Breast epithelium (tissue), 4 donors: ENCODE measurements at regions not wholly inside any gene's neighbourhood (a gene's known extent, or its start where the extent isn't known, plus 50 kb on each side); places are given as distances from the start of the nearest gene placed in this dataset.

Experiments
- DNase-seq, 2 donors: peaks; one replicate each; pipeline ENCODE4 v3.0.0-alpha.2; 2019; ENCODE audit warnings: low spot score in 2 of 2
- H3K27ac ChIP-seq, 2 donors: fragments of 200-600 bp; sonication (generic) in 1 of 2; one replicate each; pipeline ENCODE4 v1.5.1; 2016 to 2019; ENCODE audit warnings: mild to moderate bottlenecking in 1 of 2
- H3K27me3 ChIP-seq, 2 donors: fragments of 200-600 bp; sonication (generic) in 1 of 2; one replicate each; pipeline versions ENCODE4 v1.5.1 to v1.6.0; 2017 to 2019; ENCODE audit warnings: control low read depth in 1 of 2, mild to moderate bottlenecking in 1 of 2
- H3K36me3 ChIP-seq: fragments of 200-600 bp; one replicate; pipeline ENCODE4 v1.5.1; 2019
- H3K4me1 ChIP-seq, 2 donors: fragments of 200-600 bp; sonication (generic); one replicate each; pipeline ENCODE4 v1.5.1; 2016 to 2019; ENCODE audit warnings: control low read depth in 1 of 2
- H3K4me3 ChIP-seq, 3 donors: fragments of 200-600 bp; sonication (generic); 1 replicate in 2 of 3; 2 replicates in 1 of 3; pipeline ENCODE4 v1.5.1; 2016 to 2019; ENCODE audit warnings: mild to moderate bottlenecking in 3 of 3, moderate library complexity in 2 of 3
- H3K9me3 ChIP-seq, 2 donors: fragments of 200-600 bp; sonication (generic) in 1 of 2; one replicate each; pipeline ENCODE4 v1.5.1; 2016 to 2019; ENCODE audit warnings: control low read depth in 1 of 2
- CTCF ChIP-seq, 3 donors: fragments of 450-650 bp; IDR thresholded peaks; one replicate each; pipeline ENCODE4 v1.5.1; 2016 to 2017; ENCODE audit warnings: antibody characterized with exemption in 3 of 3, mild to moderate bottlenecking in 3 of 3, moderate library complexity in 3 of 3
- POLR2A ChIP-seq: fragments of 450-650 bp; IDR thresholded peaks from one replicate; pipeline ENCODE4 v1.6.1; 2016; ENCODE audit warnings: antibody characterized with exemption, mild to moderate bottlenecking, moderate library complexity
- POLR2AphosphoS5 ChIP-seq, 3 donors: sonication (generic); formaldehyde crosslinking; IDR thresholded peaks; one replicate each; pipeline ENCODE4 v1.6.1; 2017; ENCODE audit warnings: antibody characterized with exemption in 3 of 3
- intact Hi-C: fragments of 100-400 bp; cut with DNase I; formaldehyde crosslinking; loops from one replicate; pipeline ENCODE4 v1.15.1; 2023; ENCODE audit warnings: low total_unique reads

GRCh38 chr2:225971433-225971832, 571.9 kb downstream of the NYAP2 start:
- Histone ChIP-seq H3K27me3 (no peaks in the 10 kb centered on the region), H3K4me3 (no peak overlapping the region), H3K27ac (no peak overlapping the region), H3K9me3 (no peaks in the 10 kb centered on the region), H3K4me1 (no peaks in the 10 kb centered on the region), H3K36me3 (no peaks in the 10 kb centered on the region)
- intact Hi-C loops = no loop called here
- TF ChIP-seq CTCF (IDR thresholded peaks at IDR 0.05) (no peak), POLR2AphosphoS5 (IDR thresholded peaks at IDR 0.05) (no peak), POLR2A (no peak)
- no peak for DNase-seq

- Histone ChIP-seq H3K27me3 (no peaks in the 10 kb centered on the region), H3K36me3 (no peaks in the 10 kb centered on the region), H3K9me3 (peaks cover 9 to 15% of the 10 kb centered on the region in 2 donors), H3K27ac (no peak overlapping the region), H3K4me3 (no peak overlapping the region), H3K4me1 (no peaks in the 10 kb centered on the region)
- intact Hi-C loops = no loop called here
- TF ChIP-seq CTCF (IDR thresholded peaks at IDR 0.05) = no peak
- TF ChIP-seq POLR2AphosphoS5 (IDR thresholded peaks at IDR 0.05) = no peak
- no peak for TF ChIP-seq POLR2A
- DNase-seq = no peak
Measured at GRCh38 chr2:225948903-225949302, 549.4 kb downstream of the NYAP2 start.

GRCh38 chr2:225938991-225939390, 539.5 kb downstream of the NYAP2 start:
- TF ChIP-seq POLR2A (no peak), POLR2AphosphoS5 (IDR thresholded peaks at IDR 0.05) (no peak), CTCF (IDR thresholded peaks at IDR 0.05) (no peak)
- intact Hi-C loops = no loop called here
- no peak overlapping the region for H3K4me3 ChIP-seq
- DNase-seq = no peak
- no peaks in the 10 kb centered on the region for H3K36me3 ChIP-seq
- H3K27ac ChIP-seq = no peak overlapping the region
- no peaks in the 10 kb centered on the region for H3K27me3 ChIP-seq
- H3K4me1 ChIP-seq = no peaks in the 10 kb centered on the region
- no peaks in the 10 kb centered on the region for H3K9me3 ChIP-seq

- TF ChIP-seq CTCF (IDR thresholded peaks at IDR 0.05) (no peak), POLR2A (no peak), POLR2AphosphoS5 (IDR thresholded peaks at IDR 0.05) (no peak)
- no peak overlapping the region for H3K4me3 ChIP-seq
- H3K27me3 ChIP-seq = no peaks in the 10 kb centered on the region
- H3K27ac ChIP-seq = no peak overlapping the region
- no peaks in the 10 kb centered on the region for H3K9me3 ChIP-seq
- no peak for DNase-seq
- intact Hi-C loops = no loop called here
- no peaks in the 10 kb centered on the region for H3K36me3 ChIP-seq
- H3K4me1 ChIP-seq = no peaks in the 10 kb centered on the region
Measured at GRCh38 chr2:225937625-225938187, 538.2 kb downstream of the NYAP2 start.

- no peak overlapping the region for H3K4me3 ChIP-seq
- DNase-seq = no peak
- H3K27ac ChIP-seq = no peak overlapping the region
- H3K27me3 ChIP-seq = no peaks in the 10 kb centered on the region
- no peaks in the 10 kb centered on the region for H3K4me1 ChIP-seq
- no peaks in the 10 kb centered on the region for H3K9me3 ChIP-seq
- TF ChIP-seq CTCF (IDR thresholded peaks at IDR 0.05) = no peak
- no peak for TF ChIP-seq POLR2AphosphoS5 (IDR thresholded peaks at IDR 0.05)
- TF ChIP-seq POLR2A = no peak
- intact Hi-C loops = no loop called here
- H3K36me3 ChIP-seq = no peaks in the 10 kb centered on the region
Measured at GRCh38 chr2:225932811-225933413, 533.4 kb downstream of the NYAP2 start.
